GM12891 (cell line): ENCODE measurements at regions not wholly inside any gene's neighbourhood (a gene's known extent, or its start where the extent isn't known, plus 50 kb on each side); places are given as distances from the start of the nearest gene placed in this dataset.

Source experiments
- DNase-seq: peaks from one replicate; pipeline ENCODE4 v3.0.0; 2011; ENCODE audit warnings: low spot score; ENCODE audit not compliant: insufficient read length
- FAIRE-seq: peaks from 2 replicates; lab custom pipeline; 2011; peaks lifted over from hg19 to GRCh38; lab: Jason Lieb, UNC
- PAX5 ChIP-seq: IDR thresholded peaks from 2 replicates; pipeline ENCODE4 v1.6.1; 2011; ENCODE audit warnings: low read length, moderate library complexity, mild to moderate bottlenecking; ENCODE audit not compliant: insufficient read depth, severe bottlenecking
- POLR2A ChIP-seq: IDR thresholded peaks from 2 replicates; pipeline ENCODE4 v1.6.1; 2011; ENCODE audit warnings: low read depth, low read length, control low read depth
- POLR2AphosphoS5 ChIP-seq: IDR thresholded peaks from 2 replicates; pipeline ENCODE4 v1.6.1; 2011; ENCODE audit warnings: low read depth, low read length, control low read depth
- POU2F2 ChIP-seq: IDR thresholded peaks from 2 replicates; pipeline ENCODE4 v1.6.1; 2011; ENCODE audit warnings: low read depth, mild to moderate bottlenecking, control low read depth, low read length, moderate library complexity
- SPI1 ChIP-seq: IDR thresholded peaks from 2 replicates; pipeline ENCODE4 v1.6.1; 2011; ENCODE audit warnings: low read depth, low read length, control low read depth
- TAF1 ChIP-seq: IDR thresholded peaks from 2 replicates; pipeline ENCODE4 v1.6.1; 2011; ENCODE audit warnings: low read depth, low read length, control low read depth

DNA sequence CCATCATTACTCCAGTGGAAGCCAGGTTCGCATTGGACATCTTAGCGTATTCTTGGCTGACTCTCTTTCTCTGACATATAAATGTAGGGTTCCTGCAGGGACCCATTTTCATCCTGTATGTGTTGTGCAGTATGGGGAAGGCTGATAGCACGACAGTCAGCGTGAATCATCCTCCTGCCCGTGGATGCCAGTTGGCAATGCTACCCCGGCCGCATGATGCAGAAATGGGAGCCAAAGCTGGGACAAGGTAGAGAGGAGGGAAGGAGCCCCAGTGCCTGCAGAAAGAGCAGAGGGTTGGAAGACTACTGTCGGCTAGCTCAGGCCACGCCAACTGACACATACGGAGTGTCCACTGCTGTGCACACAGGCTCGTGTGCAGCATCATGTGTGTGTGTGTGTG lies 251.6 kb downstream of the SKAP2 start:
- no peak for DNase-seq
- no peak for TF ChIP-seq POLR2AphosphoS5
- no peak for TF ChIP-seq POLR2A
- no peak for TF ChIP-seq TAF1
- TF ChIP-seq SPI1: no peak
- FAIRE-seq: no peak

DNA sequence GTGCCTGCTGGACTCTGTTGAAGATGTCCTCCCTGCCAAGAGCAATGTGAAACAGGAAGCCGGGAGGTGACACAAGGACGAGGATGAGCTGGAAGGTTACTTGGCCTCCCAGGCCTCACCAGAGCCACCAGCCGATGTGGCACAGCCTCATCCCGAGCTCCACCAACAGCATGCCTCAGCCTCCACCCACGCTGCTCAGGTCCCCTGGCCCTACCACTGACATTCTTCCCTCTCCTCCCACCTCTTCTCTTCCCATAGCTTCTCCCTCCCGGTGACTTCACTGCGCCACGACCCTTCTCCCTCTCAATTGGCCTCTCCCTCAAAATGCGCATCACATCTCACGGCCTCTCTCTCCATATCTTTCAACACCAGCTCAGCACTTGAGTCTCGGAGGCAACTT lies 249.9 kb downstream of the SKAP2 start:
- FAIRE-seq: no peak
- DNase-seq: no peak
- no peak for TF ChIP-seq POLR2AphosphoS5

DNA sequence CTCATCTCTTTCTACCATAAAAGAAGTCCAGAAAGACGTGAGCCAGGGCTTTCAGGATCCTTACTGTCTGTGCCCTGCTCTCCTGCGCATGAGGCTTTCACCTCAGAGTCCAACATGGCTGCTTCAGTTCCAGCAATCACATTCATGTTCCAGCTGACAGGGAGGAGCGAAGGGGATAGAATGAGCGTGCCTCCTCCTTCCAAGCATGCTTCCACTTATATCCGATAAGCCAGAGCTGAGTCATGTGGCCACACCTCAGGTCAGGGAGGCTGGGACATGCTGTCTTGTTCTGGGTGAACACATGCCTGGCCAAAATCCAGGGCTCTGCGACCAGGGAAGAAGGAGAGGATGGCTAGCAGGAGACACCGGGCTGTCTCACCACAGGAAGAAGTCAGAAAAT lies 248.2 kb downstream of the SKAP2 start:
- FAIRE-seq: no peak
- no peak for DNase-seq
- TF ChIP-seq POLR2AphosphoS5 (no peak), SPI1 (no peak), PAX5 (no peak), POU2F2 (no peak), TAF1 (no peak), POLR2A (no peak)

DNA sequence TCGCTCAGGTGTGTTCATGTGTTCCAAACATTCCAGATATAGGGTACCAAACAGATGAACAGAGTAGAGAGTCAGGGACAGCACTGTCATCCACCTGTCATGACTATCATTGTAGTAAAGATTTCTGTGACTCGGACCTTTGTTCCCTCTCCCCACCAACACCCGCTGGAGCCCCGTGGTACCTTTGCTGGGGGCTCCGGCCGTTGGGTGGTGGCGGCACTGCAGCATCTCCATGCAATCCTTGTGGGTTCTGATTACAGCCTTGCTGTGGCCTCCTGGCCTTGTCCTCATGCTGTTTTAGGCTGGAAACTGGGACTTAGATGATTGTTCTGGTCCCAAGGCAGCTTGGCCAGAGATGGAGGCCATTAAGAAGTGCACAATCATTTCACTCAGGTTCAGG lies 247.3 kb downstream of the SKAP2 start:
- FAIRE-seq: no peak
- no peak for TF ChIP-seq POU2F2
- TF ChIP-seq PAX5: no peak
- TF ChIP-seq POLR2A: no peak
- no peak for TF ChIP-seq TAF1
- no peak for TF ChIP-seq SPI1
- TF ChIP-seq POLR2AphosphoS5: no peak
- no peak for DNase-seq
